ENCODE measurements at regions not wholly inside any gene's neighbourhood (a gene's known extent, or its start where the extent isn't known, plus 50 kb on each side); places are given as distances from the start of the nearest gene placed in this dataset.

- H3K27ac ChIP-seq (ENCODE audit: low read depth, low read length): no peak overlapping the region
- no peaks in the 10 kb centered on the region for H3K27me3 ChIP-seq (ENCODE audit: insufficient read depth, low read length)
- H3K36me3 ChIP-seq (ENCODE audit: control insufficient read depth in 1 of 2, insufficient read depth in 2 of 2, low read length in 2 of 2): no peaks in the 10 kb centered on the region
- no peak overlapping the region for H3K9ac ChIP-seq (ENCODE audit: low read length)
- H4K8ac ChIP-seq (ENCODE audit: low read depth, low read length): no peak overlapping the region
- no peak overlapping the region for H4K91ac ChIP-seq (ENCODE audit: low read depth, low read length)
- H3K23ac ChIP-seq (ENCODE audit: low read length): no peak overlapping the region
- no peak overlapping the region for H3K4ac ChIP-seq (ENCODE audit: low read depth, low read length)
- no peaks in the 10 kb centered on the region for H3K9me3 ChIP-seq (ENCODE audit: insufficient read depth, low read depth, low read length)
- no peaks in the 10 kb centered on the region for H3K79me1 ChIP-seq (ENCODE audit: low read length)
- H3K14ac ChIP-seq (ENCODE audit: low read length): no peak overlapping the region
- no peak overlapping the region for H3K4me3 ChIP-seq (ENCODE audit: low read depth, low read length)
- H3K4me2 ChIP-seq (ENCODE audit: low read length): no peak overlapping the region
- no peak overlapping the region for H2BK12ac ChIP-seq (ENCODE audit: low read length)
- H3K18ac ChIP-seq (ENCODE audit: low read length): no peak overlapping the region
- no peak overlapping the region for H2AFZ ChIP-seq (ENCODE audit: insufficient read depth, low read length, poor library complexity)
- no peak overlapping the region for H2BK5ac ChIP-seq (ENCODE audit: low read depth, low read length, poor library complexity)
- H4K12ac ChIP-seq (ENCODE audit: low read depth, low read length): no peak overlapping the region
- H3K4me1 ChIP-seq (ENCODE audit: control insufficient read depth in 1 of 2, insufficient read depth in 2 of 2, low read length in 2 of 2): no peaks in the 10 kb centered on the region
- H3K79me2 ChIP-seq (ENCODE audit: control insufficient read depth, insufficient read depth, low read length, poor library complexity): no peaks in the 10 kb centered on the region
- no peak for DNase-seq
- no peak overlapping the region for H2AK5ac ChIP-seq (ENCODE audit: low read length)
- no peak overlapping the region for H2BK120ac ChIP-seq (ENCODE audit: insufficient read depth, low read length, poor library complexity)
These were observed 261.3 kb upstream of the PCDH15 start for GRCh38 chr10:55062349-55062748.

GRCh38 chr10:55058800-55059199 lies 257.8 kb upstream of the PCDH15 start:
- Histone ChIP-seq H3K27me3 (ENCODE audit: insufficient read depth, low read length) (no peaks in the 10 kb centered on the region), H2BK5ac (ENCODE audit: low read depth, low read length, poor library complexity) (no peak overlapping the region), H3K9ac (ENCODE audit: low read length) (no peak overlapping the region), H3K14ac (ENCODE audit: low read length) (no peak overlapping the region), H4K8ac (ENCODE audit: low read depth, low read length) (no peak overlapping the region), H3K4ac (ENCODE audit: low read depth, low read length) (no peak overlapping the region), H3K18ac (ENCODE audit: low read length) (no peak overlapping the region), H3K23ac (ENCODE audit: low read length) (no peak overlapping the region), H3K36me3 (ENCODE audit: control insufficient read depth in 1 of 2, insufficient read depth in 2 of 2, low read length in 2 of 2) (no peaks in the 10 kb centered on the region), H3K79me2 (ENCODE audit: control insufficient read depth, insufficient read depth, low read length, poor library complexity) (no peaks in the 10 kb centered on the region), H3K27ac (ENCODE audit: low read depth, low read length) (no peak overlapping the region), H3K4me1 (ENCODE audit: control insufficient read depth in 1 of 2, insufficient read depth in 2 of 2, low read length in 2 of 2) (no peaks in the 10 kb centered on the region), H2BK120ac (ENCODE audit: insufficient read depth, low read length, poor library complexity) (no peak overlapping the region), H2AFZ (ENCODE audit: insufficient read depth, low read length, poor library complexity) (no peak overlapping the region), H3K4me3 (ENCODE audit: low read depth, low read length) (no peak overlapping the region), H2BK12ac (ENCODE audit: low read length) (no peak overlapping the region), H4K91ac (ENCODE audit: low read depth, low read length) (no peak overlapping the region), H3K4me2 (ENCODE audit: low read length) (no peak overlapping the region), H2AK5ac (ENCODE audit: low read length) (no peak overlapping the region), H4K12ac (ENCODE audit: low read depth, low read length) (no peak overlapping the region), H3K9me3 (ENCODE audit: insufficient read depth, low read depth, low read length) (no peaks in the 10 kb centered on the region), H3K79me1 (ENCODE audit: low read length) (no peaks in the 10 kb centered on the region)
- DNase-seq: no peak
- WGBS (ENCODE audit: extremely low coverage, insufficient coverage, insufficient read length): no CpG with 5 or more reads among the region's 5 CpGs

DNA sequence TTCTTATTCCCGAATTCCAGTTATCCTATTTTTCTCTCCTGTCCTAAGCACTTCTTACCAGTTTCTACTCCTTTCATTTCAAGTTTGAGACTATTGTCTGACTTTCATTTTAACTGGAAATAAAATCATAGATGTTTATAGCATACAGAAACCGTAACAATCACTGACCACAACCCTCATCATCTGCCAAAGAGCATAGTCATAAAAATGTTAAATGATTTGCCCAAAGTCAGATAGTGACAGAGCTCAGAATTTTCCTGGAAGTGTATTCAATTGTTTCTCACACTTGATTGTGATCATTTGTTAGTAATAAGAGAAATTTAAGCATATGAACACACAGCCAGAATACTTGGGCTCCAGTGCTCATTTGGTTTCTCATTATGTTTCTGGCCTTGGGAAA lies 250.5 kb upstream of the PCDH15 start:
- no peaks in the 10 kb centered on the region for H3K27me3 ChIP-seq (ENCODE audit: insufficient read depth, low read length)
- no peak overlapping the region for H3K9ac ChIP-seq (ENCODE audit: low read length)
- no peak overlapping the region for H4K12ac ChIP-seq (ENCODE audit: low read depth, low read length)
- H3K27ac ChIP-seq (ENCODE audit: low read depth, low read length): no peak overlapping the region
- H3K18ac ChIP-seq (ENCODE audit: low read length): no peak overlapping the region
- no CpG with 5 or more reads among the region's 2 CpGs for WGBS (ENCODE audit: extremely low coverage, insufficient coverage, insufficient read length)
- no peak overlapping the region for H2AK5ac ChIP-seq (ENCODE audit: low read length)
- no peaks in the 10 kb centered on the region for H3K79me2 ChIP-seq (ENCODE audit: control insufficient read depth, insufficient read depth, low read length, poor library complexity)
- no peak overlapping the region for H3K4me3 ChIP-seq (ENCODE audit: low read depth, low read length)
- no peak overlapping the region for H4K8ac ChIP-seq (ENCODE audit: low read depth, low read length)
- no peak overlapping the region for H2AFZ ChIP-seq (ENCODE audit: insufficient read depth, low read length, poor library complexity)
- no peaks in the 10 kb centered on the region for H3K79me1 ChIP-seq (ENCODE audit: low read length)
- no peak overlapping the region for H3K4me2 ChIP-seq (ENCODE audit: low read length)
- no peaks in the 10 kb centered on the region for H3K4me1 ChIP-seq (ENCODE audit: control insufficient read depth in 1 of 2, insufficient read depth in 2 of 2, low read length in 2 of 2)
- no peak overlapping the region for H3K4ac ChIP-seq (ENCODE audit: low read depth, low read length)
- H2BK12ac ChIP-seq (ENCODE audit: low read length): no peak overlapping the region
- H3K9me3 ChIP-seq (ENCODE audit: insufficient read depth, low read depth, low read length): no peaks in the 10 kb centered on the region
- no peak overlapping the region for H4K91ac ChIP-seq (ENCODE audit: low read depth, low read length)
- no peaks in the 10 kb centered on the region for H3K36me3 ChIP-seq (ENCODE audit: control insufficient read depth in 1 of 2, insufficient read depth in 2 of 2, low read length in 2 of 2)
- no peak overlapping the region for H2BK120ac ChIP-seq (ENCODE audit: insufficient read depth, low read length, poor library complexity)
- no peak overlapping the region for H2BK5ac ChIP-seq (ENCODE audit: low read depth, low read length, poor library complexity)
- no peak for DNase-seq
- no peak overlapping the region for H3K14ac ChIP-seq (ENCODE audit: low read length)
- H3K23ac ChIP-seq (ENCODE audit: low read length): no peak overlapping the region

GRCh38 chr10:55048830-55049498 lies 247.9 kb upstream of the PCDH15 start:
- Histone ChIP-seq H4K12ac (ENCODE audit: low read depth, low read length) (no peak overlapping the region), H3K36me3 (ENCODE audit: control insufficient read depth in 1 of 2, insufficient read depth in 2 of 2, low read length in 2 of 2) (no peaks in the 10 kb centered on the region), H3K14ac (ENCODE audit: low read length) (no peak overlapping the region), H2BK120ac (ENCODE audit: insufficient read depth, low read length, poor library complexity) (no peak overlapping the region), H2BK5ac (ENCODE audit: low read depth, low read length, poor library complexity) (no peak overlapping the region), H3K4me3 (ENCODE audit: low read depth, low read length) (no peak overlapping the region), H3K9ac (ENCODE audit: low read length) (no peak overlapping the region), H2AFZ (ENCODE audit: insufficient read depth, low read length, poor library complexity) (no peak overlapping the region), H3K27ac (ENCODE audit: low read depth, low read length) (no peak overlapping the region), H3K9me3 (ENCODE audit: insufficient read depth, low read depth, low read length) (no peaks in the 10 kb centered on the region), H3K79me1 (ENCODE audit: low read length) (no peaks in the 10 kb centered on the region), H3K79me2 (ENCODE audit: control insufficient read depth, insufficient read depth, low read length, poor library complexity) (no peaks in the 10 kb centered on the region), H3K4me1 (ENCODE audit: control insufficient read depth in 1 of 2, insufficient read depth in 2 of 2, low read length in 2 of 2) (no peaks in the 10 kb centered on the region), H2BK12ac (ENCODE audit: low read length) (no peak overlapping the region), H4K91ac (ENCODE audit: low read depth, low read length) (no peak overlapping the region), H3K18ac (ENCODE audit: low read length) (no peak overlapping the region), H2AK5ac (ENCODE audit: low read length) (no peak overlapping the region), H3K4me2 (ENCODE audit: low read length) (no peak overlapping the region), H3K4ac (ENCODE audit: low read depth, low read length) (no peak overlapping the region), H3K23ac (ENCODE audit: low read length) (no peak overlapping the region), H3K27me3 (ENCODE audit: insufficient read depth, low read length) (no peaks in the 10 kb centered on the region), H4K8ac (ENCODE audit: low read depth, low read length) (no peak overlapping the region)
- DNase-seq: no peak
- no CpG with 5 or more reads among the region's 3 CpGs for WGBS (ENCODE audit: extremely low coverage, insufficient coverage, insufficient read length)

Data from trophoblast cell (in vitro differentiated cells and primary cell).